ENCODE measurements at regions not wholly inside any gene's neighbourhood (a gene's known extent, or its start where the extent isn't known, plus 50 kb on each side); places are given as distances from the start of the nearest gene placed in this dataset.

DNA sequence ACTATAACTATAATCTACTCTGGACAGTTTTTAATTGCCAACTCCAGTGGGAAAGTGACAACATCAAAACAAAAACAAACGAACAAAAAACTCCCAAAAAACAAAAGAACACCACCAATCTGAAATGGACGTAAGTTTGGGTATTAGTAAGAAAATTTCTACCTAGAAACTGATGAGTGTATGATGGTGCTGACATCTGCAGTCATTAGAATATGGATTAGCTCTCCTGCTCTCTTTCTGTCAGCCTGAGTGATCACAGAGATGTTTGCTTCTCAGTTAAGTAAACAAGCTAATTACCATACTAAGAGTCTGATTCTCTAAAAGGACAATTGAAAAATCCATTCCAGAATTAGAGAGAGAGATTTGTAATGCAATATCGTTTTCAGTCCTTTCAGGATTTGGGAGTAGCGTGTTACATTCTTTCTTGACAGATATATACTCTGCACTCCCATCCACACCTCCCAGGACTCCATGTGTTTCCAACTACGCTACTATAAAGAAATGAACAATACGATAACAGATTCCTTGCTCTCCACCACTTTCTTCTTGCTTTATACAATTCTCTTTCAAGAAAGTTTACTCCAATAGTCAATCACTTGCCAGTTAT, 1347.4 kb upstream of the PIK3C3 start:
- DNase-seq (ENCODE audit: low spot score in 2 of 2) (no peak), ATAC-seq (no peak)
- Mint-ChIP-seq H3K36me3 (no peaks in the 10 kb centered on the region), H3K27ac (no peak overlapping the region), H3K9me3 (peaks cover 0 to 8% of the 10 kb centered on the region in 2 donors)

DNA sequence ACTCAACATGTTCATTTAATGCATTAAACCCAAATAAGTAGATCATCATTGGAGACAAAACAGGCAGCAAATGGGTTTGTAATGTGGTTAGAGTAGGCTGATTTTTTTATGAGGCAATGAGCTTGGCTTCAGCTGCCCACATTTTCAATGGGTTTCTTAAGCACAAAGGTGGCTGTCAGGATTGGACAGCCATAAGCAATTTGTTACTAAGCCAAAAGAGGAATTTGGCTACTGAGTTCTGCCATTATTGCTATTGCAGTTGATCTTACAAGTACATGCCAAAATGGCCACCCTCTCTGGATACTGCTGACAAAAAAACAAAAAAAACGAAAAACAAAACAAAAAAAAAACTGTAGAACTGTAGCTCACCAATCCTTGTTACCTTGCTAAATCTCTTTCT, 1348.0 kb upstream of the PIK3C3 start:
- Mint-ChIP-seq H3K9me3 (peaks cover 0 to 8% of the 10 kb centered on the region in 2 donors), H3K27ac (no peak overlapping the region), H3K36me3 (no peaks in the 10 kb centered on the region)
- no peak for DNase-seq (ENCODE audit: low spot score in 2 of 2)
- ATAC-seq: no peak

DNA sequence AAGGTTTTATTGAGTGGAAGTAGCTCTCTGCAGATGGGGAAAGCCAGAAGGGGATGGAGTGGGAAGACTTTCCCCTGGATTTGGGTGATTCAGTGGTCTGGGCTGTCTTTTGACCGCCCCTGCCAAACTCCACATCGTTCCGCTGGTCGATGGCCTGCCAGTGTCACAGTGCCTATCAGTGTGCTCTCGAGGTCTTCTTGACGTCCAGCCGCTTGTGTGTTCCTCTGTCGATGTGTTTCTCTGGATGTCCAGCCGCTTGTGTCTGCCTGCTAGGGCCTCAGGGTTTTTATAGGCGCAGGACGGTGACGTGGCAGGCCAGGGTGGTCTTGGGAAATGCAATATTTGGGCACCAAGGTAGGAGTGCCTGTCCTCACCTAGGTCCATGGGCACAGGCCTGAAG, 1371.4 kb upstream of the PIK3C3 start:
- peaks cover 4 to 14% of the 10 kb centered on the region in 2 donors for H3K9me3 Mint-ChIP-seq
- H3K36me3 Mint-ChIP-seq: no peaks in the 10 kb centered on the region
- no peak for DNase-seq (ENCODE audit: low spot score in 2 of 2)
- no peak for ATAC-seq
- H3K27ac Mint-ChIP-seq: no peak overlapping the region

DNA sequence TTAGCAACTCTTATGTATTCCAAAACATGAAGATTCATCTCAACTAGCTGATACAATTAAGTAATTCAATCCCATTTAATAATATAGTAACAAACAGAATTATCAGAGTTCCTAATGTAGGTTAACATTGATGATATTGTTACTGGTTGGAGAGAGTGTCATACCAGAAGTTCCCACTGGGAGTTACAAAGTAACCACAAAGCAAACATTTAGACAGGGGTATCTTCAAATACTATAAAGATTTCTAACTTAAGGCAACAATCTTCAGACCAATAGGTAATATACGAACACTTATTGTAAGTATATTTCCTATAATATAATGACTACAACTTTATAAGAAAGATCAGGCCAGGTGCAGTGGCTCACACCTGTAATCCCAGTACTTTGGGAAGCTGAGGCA, 1372.9 kb upstream of the PIK3C3 start:
- H3K9me3 Mint-ChIP-seq: peaks cover 4 to 14% of the 10 kb centered on the region in 2 donors
- no peak overlapping the region for H3K27ac Mint-ChIP-seq
- DNase-seq (ENCODE audit: low spot score in 2 of 2) (no peak), ATAC-seq (no peak)
- no peaks in the 10 kb centered on the region for H3K36me3 Mint-ChIP-seq

DNA sequence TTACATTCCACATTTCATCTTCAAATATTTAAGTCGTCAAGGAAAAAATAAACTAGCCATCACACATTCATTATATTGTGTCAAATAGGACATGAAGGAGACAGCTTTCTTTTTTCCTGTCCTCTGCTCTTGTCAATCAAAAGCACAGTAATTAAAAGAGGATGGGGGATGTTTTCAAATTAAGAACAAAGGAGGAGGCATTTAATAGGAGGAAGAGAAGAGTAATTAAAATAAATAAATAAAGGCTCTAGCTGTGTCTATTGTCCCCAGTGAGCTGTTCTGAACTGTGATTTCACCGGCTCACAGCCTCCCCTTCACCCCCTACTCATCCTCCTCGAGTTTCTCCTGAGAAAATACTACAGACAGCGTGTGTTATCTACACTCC, 1377.1 kb upstream of the PIK3C3 start:
- H3K9me3 Mint-ChIP-seq: peaks cover 3 to 10% of the 10 kb centered on the region in 2 donors
- ATAC-seq (no peak), DNase-seq (ENCODE audit: low spot score in 2 of 2) (no peak)
- no peaks in the 10 kb centered on the region for H3K36me3 Mint-ChIP-seq
- H3K27ac Mint-ChIP-seq: no peak overlapping the region

DNA sequence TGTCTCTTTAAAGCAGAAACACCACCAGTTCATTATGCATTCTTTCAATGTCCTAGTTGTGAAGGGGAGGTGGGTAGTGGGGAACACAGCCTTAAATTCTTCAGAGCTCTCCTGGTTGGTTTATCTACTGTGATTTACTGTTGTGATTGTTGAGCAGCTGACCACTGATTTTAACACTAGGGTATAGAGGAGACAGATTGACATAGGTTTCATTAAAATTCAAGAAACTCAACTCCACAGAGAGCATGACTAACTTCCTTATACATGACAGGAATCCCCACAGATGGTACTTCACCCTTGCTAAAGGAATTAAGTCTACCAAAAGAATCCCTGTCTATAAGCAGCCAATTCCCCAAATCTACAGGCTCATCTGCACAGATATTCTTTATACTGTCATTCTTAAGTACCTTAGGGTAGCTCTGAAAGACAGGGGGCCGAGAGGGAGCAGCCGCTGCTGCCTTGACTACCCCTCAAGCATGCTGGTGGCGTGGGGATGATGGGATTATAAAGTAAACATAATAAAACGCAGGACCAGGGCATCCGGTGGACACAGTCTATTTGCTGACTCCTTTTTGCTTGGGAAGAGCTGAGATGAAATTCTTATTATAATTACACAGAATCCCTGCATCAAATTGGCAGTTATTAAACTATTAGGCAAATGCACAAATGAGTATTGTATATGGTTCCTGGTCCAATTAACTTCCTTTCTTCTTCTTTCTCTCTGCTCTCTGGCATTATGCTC, 1377.6 kb upstream of the PIK3C3 start:
- DNase-seq (ENCODE audit: low spot score in 2 of 2) (no peak), ATAC-seq (no peak)
- no peak overlapping the region for H3K27ac Mint-ChIP-seq
- no peaks in the 10 kb centered on the region for H3K36me3 Mint-ChIP-seq
- peaks cover 0 to 10% of the 10 kb centered on the region in 2 donors for H3K9me3 Mint-ChIP-seq

DNA sequence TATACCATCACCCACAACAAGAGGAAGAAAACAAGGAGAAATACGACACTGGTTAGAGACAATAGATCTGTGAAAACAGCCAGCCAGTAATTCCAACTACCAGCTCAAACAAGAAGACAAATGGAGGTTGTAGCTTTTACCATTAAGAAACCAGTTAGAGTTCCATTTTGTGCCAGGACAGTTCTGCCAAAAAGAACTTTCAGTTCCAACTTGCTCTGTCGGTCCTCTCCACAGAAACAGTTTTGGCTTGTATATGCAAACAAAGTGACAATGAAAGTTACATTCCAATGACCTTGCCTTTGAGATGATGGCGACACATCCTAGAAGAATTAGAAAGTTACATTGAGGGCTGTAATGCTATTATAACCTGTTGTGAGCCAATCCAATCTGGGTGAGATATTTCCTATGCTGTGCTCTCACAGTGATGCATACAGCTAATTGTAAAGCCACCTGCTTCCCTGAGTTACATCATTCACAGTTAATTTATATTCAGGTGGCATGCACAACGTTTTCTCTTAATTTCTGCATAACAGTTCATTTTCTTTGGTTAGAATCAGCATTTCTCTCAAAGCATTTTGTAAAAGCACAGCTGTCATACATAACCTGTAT, 1378.4 kb upstream of the PIK3C3 start:
- Mint-ChIP-seq H3K36me3 (no peaks in the 10 kb centered on the region), H3K27ac (no peak overlapping the region), H3K9me3 (peaks cover 0 to 10% of the 10 kb centered on the region in 2 donors)
- no peak for ATAC-seq
- no peak for DNase-seq (ENCODE audit: low spot score in 2 of 2)

DNA sequence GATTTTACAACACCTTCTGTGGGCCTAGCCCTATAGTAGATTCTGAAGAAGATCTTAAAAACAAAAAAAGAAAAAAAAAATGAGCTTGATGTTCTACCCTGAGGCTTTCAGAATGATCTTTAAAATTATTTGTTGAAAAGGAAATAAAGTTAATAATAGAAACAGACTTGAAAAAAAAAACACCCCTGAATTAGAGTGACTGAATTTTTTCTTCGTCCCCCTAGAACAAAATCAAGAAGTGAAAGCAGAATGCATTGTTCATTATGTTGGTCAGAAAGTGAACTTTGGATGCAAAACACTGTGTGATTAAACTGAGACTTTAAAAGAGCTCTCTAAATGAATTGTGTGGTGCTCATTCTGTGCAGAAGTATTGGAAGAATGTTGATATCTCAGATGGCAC, 1384.4 kb upstream of the PIK3C3 start:
- DNase-seq (ENCODE audit: low spot score in 2 of 2) (no peak), ATAC-seq (no peak)
- no peak overlapping the region for H3K27ac Mint-ChIP-seq
- H3K36me3 Mint-ChIP-seq: no peaks in the 10 kb centered on the region
- H3K9me3 Mint-ChIP-seq: peaks cover 3 to 10% of the 10 kb centered on the region in 2 donors

DNA sequence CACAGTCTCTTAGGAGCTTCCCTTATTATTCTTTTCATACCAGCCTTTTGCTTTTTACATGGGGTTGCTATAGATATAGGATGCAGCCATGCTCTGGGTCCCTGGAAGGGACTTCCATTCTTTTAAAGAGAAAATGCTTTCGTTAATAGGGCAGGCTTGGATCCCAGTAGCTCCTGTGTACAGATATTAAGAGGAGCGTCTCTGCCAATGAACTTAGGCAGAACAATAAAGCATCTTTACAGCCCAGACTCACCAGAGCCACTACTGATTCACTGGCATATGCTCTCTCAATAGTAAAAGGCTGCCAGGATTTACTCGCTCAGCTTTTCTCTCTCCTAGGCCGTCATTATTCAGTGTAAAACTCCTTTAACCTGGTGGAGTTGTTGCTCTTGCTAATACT, 1385.4 kb upstream of the PIK3C3 start:
- DNase-seq (ENCODE audit: low spot score in 2 of 2) (no peak), ATAC-seq (no peak)
- Mint-ChIP-seq H3K36me3 (no peaks in the 10 kb centered on the region), H3K9me3 (peaks cover 3 to 10% of the 10 kb centered on the region in 2 donors), H3K27ac (no peak overlapping the region)

DNA sequence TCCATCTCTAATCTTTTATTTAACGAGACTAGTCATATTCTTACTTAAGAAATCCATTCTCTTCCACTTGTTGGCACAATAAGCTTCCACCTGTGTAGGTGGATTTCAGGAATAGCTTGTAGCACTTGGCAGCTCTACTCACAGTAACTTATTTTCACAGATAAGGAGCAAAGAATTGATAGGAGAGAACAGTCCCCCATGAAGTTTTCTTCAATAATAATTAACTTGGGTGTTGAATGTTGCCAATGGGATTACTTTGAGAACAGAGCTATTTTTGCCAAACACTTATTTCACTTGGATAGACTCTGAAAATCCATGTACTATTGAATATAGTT, 1388.6 kb upstream of the PIK3C3 start:
- H3K9me3 Mint-ChIP-seq: peaks cover 6 to 10% of the 10 kb centered on the region in 2 donors
- no peak for ATAC-seq
- H3K27ac Mint-ChIP-seq: no peak overlapping the region
- DNase-seq (ENCODE audit: low spot score in 2 of 2): no peak
- no peaks in the 10 kb centered on the region for H3K36me3 Mint-ChIP-seq

DNA sequence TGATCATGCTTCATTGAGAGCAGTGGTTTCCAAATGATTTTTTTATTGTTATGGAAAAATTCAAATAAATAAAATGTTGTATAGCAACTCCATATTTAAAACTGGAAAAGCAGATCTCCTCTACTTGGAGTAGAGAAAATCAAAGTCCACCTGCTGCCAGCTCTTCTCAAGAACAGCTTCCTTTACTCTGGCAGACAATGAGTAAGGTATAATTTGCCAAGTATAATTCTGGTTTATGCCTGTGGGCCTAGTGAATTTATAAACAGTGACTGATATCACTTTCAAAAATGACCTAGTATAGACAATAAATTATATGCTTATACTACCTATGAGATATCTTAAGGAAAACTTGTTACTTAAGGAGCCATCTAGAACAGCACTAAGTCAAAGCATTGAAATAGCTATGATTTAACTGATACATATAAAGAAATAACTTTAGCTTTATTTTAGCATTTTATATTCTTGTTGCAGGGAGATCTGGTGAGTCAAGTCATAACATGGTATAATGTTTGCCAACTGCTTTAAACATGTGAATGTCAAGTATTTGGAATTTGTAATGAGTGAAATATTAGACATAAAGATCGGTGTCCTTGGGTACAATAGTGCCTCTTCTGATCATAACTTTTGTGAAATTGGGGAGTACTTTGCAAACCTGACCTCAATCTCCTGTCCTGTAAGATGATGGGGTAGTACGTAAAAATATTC, 1389.1 kb upstream of the PIK3C3 start:
- ATAC-seq (no peak), DNase-seq (ENCODE audit: low spot score in 2 of 2) (no peak)
- H3K27ac Mint-ChIP-seq: no peak overlapping the region
- H3K36me3 Mint-ChIP-seq: no peaks in the 10 kb centered on the region
- peaks cover 5 to 6% of the 10 kb centered on the region in 2 donors for H3K9me3 Mint-ChIP-seq

DNA sequence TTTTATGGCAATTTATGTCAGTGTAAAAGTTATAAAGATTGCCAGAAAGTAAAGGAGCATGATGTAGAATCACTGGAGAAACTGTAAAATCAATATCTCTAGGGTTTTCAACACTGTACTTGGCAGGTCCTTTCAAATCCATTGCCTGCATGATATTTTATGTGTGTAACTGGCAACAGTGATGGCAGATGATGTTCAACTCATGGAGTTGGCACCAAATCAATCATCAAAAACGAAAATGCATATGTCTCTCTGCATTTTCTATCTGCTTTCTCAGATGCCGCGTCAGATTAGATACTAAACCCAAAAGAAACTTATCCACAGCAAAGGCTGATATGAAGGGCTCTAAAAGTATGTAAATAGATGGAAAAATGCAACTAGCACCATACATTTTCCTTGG, 1395.5 kb upstream of the PIK3C3 start:
- DNase-seq (ENCODE audit: low spot score in 2 of 2) (no peak), ATAC-seq (no peak)
- Mint-ChIP-seq H3K9me3 (peaks cover 3 to 4% of the 10 kb centered on the region in 2 donors), H3K36me3 (no peaks in the 10 kb centered on the region), H3K27ac (no peak overlapping the region)

DNA sequence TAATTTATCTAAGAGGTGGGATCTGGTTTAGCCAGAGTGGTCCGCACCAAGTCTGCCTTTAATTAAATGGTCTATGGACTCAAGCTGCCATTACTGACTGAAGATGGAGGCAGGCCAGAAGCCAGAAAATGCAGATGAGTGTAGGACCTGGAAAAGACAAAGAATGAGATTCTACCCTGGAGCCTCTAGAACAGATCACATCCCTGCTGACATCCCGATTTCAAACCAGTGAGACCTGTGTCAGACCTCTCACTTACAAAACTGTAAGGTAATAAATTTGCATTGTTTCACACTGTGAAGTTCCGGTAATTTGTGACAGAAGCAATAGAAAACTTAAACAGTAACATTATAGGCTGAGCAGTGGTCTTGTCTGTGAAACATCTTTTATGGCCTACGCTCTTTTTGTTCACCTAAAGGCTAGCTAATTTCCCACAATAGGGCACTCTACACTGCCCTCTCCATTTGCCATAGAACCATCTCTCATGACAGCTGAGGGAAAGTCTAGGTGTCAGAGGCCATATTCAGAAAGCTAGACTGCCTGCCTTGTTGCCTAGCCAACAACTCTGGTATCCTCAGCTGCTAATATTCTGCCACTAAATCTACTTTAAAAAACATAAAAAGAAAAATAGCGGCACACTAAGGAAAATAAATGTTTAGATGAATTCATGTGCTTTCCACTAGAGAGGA, 1396.2 kb upstream of the PIK3C3 start:
- Mint-ChIP-seq H3K9me3 (peaks cover 7% of the 10 kb centered on the region in 2 donors), H3K27ac (no peak overlapping the region), H3K36me3 (no peaks in the 10 kb centered on the region)
- DNase-seq (ENCODE audit: low spot score in 2 of 2) (no peak), ATAC-seq (no peak)

DNA sequence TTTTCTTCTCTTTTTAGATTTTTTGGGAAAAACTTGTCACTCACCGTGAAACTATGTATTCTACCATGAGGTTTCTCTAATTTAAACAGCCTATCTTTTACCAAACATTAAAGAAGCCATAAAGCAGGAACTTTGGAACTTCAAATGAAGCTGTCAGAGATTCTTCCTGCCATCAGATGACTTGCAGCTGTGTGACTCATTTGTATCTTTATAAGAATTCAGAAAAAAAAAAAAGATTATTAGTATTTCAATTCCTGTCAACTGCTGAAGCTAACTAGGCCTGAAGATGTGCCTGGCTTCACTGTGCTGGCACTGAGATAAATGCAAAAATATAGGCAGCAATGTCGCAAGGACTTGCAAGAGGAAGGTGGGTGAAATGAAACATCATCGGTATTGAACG, 1399.1 kb upstream of the PIK3C3 start:
- Mint-ChIP-seq H3K27ac (no peak overlapping the region), H3K36me3 (no peaks in the 10 kb centered on the region), H3K9me3 (peaks cover 7 to 11% of the 10 kb centered on the region in 2 donors)
- DNase-seq (ENCODE audit: low spot score in 2 of 2) (no peak), ATAC-seq (no peak)

DNA sequence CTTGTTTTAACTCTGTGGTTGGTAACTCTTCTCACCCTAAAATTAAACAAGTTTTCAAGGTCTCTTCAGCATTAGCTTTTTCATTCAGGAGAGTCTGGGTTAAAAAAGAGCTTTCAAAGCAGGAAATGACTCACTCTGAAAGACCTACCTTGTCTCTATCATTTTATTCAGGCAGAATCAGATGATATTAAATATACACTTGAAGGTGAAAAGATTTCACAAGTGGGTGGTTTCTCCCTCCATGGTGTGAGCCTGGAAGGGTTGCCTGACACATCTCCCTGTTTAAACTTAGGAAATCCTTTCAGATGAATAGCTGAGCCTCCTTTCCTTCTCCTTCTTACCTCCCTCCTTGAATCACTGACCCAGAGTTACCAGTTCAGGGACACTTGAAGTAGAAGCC, 1402.0 kb upstream of the PIK3C3 start:
- Mint-ChIP-seq H3K9me3 (peaks cover 7 to 11% of the 10 kb centered on the region in 2 donors), H3K27ac (no peak overlapping the region), H3K36me3 (no peaks in the 10 kb centered on the region)
- DNase-seq (ENCODE audit: low spot score in 2 of 2): no peak
- no peak for ATAC-seq

DNA sequence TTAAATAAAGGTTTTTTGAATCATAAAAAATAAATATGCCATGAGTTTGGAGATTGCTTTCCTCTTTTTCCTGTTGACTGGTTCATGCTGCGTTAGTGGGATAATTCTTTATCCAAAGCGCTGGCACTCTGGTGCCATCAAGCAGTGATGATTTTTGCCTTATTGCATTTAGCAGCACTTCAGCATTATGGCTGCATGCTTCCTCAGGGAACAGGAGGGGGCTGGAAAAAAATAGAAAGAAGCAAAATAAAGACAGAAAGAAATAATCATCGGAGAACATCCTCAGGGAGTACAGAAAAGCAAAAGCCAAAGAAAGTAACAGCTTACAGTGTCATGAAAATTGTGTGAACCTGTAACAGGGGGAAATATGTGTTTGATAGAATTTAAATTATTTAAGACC, 1408.2 kb upstream of the PIK3C3 start:
- Mint-ChIP-seq H3K9me3 (peaks cover 5 to 6% of the 10 kb centered on the region in 2 donors), H3K36me3 (no peaks in the 10 kb centered on the region), H3K27ac (no peak overlapping the region)
- DNase-seq (ENCODE audit: low spot score in 2 of 2) (no peak), ATAC-seq (no peak)

DNA sequence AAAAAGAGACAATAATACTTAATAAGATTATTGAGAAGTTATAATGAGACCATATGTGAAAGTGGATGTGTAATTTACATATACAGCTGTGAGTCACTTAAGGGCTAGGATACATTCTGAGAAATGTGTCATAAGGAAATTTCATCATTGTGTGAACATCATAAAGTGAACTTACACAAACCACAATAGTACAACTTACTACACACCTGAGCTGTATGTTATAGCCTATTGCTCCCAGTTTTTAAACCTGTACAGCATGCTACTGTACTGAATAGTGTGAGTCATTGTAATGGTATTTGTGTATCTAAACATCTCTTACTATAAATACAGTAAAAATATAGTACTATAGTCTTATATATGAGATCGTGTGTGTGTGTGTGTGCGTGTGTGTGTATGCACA, 1420.3 kb upstream of the PIK3C3 start:
- DNase-seq (ENCODE audit: low spot score in 2 of 2) (no peak), ATAC-seq (peak; percentile 37 to 53)
- Mint-ChIP-seq H3K27ac (no peak overlapping the region), H3K9me3 (peaks cover 15 to 28% of the 10 kb centered on the region in 2 donors), H3K36me3 (no peaks in the 10 kb centered on the region)

Measured in activated naive CD4-positive, alpha-beta T cell treated with anti-CD3 and anti-CD28 coated beads, Interleukin-2, amount 50 U/mL, for 72 hours (primary cell).